CD4-positive, alpha-beta T cell treated with Interferon alpha-2 for 1 hour (primary cell): ENCODE measurements at regions not wholly inside any gene's neighbourhood (a gene's known extent, or its start where the extent isn't known, plus 50 kb on each side); places are given as distances from the start of the nearest gene placed in this dataset.
"Not testable (repeated sequence)": the region's sequence is repeated elsewhere in the genome, so short reads cannot be mapped to it uniquely, and the experiment has no call there.

ENCODE experiments used
- DNase-seq, 2 donors: peaks; one replicate each; pipeline ENCODE4 v3.0.0-alpha.2; 2020 to 2022

DNA sequence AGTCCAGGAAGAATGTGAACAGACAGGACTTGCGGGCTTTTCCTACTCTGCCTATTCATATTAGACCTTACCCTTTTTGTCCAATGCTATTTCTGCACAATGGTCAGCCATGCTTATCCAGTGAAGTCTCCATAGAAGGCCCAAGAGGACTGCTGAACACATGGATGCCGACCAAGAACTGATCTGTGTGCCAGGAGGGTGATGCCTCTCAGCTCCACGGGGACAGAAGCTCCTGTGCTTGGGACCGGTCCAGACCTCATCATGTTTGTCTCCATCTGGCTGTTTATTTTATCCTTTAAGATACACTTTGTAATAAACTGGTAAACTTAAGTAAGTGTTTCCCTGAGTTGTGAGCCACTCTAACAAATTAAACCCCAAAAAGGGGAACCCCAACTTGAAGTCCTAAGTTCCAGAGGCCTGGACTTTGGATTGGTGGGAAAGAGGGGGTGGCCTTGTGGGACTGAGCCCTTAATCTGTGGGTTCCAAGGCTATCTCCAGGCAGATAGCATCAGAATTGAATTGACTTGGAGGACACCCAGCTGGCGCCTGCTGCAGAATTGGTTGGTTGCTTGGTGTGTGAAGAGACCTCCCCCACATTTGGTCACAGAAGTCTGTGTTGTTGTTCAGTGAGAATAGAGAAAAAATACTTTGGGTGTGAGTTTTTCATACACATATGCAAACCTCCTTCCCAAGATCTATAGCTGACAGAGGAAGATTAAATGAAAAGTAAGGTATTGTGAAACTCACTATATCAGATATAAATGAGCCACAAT is 57.9 kb upstream of the ANKH start:
- DNase-seq = no peak

DNA sequence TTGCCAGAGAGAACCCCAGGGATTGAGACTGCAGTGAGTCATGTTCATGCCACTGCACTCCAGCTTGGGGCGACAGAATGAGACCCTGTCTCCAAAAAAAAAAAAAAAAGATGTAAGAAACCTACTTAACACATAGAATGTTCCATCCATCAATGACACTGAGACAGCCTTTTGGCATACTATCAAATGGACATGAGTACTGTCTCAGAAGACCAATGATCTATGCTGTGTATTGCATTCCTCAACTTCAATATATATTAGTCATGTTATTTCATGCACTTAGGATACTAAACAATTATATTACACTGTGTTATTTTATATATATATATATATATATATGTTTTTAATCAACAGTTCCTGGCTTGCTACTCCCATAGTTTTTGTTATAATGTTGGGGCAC is 57.1 kb upstream of the ANKH start:
- DNase-seq = no peak

DNA sequence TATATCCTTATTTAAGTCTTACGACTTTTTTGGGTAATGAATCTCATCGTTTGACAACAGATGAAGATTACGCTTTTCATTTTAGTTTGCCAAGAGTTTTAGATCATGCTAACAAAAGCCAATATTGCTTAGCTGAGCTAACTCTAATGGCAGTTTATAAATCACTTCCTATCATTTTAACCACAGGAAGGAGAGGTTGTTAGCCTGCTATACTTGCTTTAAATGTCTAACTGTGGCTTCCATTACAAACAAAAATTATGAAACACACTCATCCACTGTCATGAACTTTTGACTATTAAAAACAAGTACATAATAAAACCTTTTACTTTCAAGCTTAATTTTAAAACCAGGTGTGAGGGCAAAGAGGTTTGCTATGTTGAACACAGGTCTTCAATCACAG is 53.7 kb upstream of the ANKH start:
- DNase-seq = no peak

DNA sequence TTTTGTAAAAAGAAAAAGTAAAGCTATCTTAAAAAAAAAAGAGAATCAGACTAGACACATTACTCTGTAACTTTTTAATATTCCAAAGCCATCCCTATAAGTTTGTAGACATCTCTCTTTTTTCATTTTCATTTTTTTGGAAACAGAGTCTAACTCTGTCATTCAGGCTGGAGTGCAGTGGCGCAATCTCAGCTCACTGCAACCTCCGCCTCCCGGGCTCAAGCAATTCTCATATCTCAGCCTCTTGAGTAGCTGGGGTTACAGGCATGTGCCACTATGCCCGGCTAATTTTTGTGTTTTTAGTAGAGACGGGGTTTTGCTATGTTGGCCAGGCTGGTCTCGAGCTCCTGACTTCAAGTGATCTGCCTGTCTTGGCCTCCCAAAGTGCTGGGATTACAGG is 51.4 kb upstream of the ANKH start:
- DNase-seq = not testable (repeated sequence)

DNA sequence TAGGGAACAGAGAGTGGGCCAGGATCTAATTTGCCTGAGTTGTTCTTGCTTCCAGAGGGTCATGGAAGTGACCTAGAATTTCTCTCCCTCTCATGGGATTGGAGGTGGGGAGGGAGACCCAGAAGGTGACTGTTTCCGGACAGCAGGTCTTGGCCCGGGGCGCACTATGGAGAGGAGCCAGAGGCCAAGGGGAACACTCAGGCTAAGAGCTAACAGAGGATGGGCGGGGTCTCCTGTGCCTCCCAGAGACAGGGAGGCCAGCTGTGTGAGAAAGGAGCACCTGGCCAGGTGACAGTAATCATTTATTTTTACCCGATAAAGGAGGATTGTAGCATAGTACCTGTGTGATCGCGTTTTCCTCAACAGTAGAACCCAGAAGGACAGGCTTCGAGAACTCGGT is 50.9 kb upstream of the ANKH start:
- no peak for DNase-seq
